PC-9 (cell line): ENCODE measurements at regions not wholly inside any gene's neighbourhood (a gene's known extent, or its start where the extent isn't known, plus 50 kb on each side); places are given as distances from the start of the nearest gene placed in this dataset.

Experiments
- CTCF ChIP-seq: fragments of 200-600 bp; sonication (generic); conservative IDR thresholded peaks from 2 replicates; pipeline ENCODE4 v1.6.1; 2017; ENCODE audit warnings: mixed run types, antibody characterized with exemption, mild to moderate bottlenecking, moderate library complexity
- EZH2 ChIP-seq: fragments of 200-600 bp; sonication (generic); IDR thresholded peaks from 2 replicates; pipeline ENCODE4 v1.8.0; 2017; ENCODE audit warnings: antibody characterized with exemption, low read depth

GRCh38 chr3:166304584-166304983 is 467.4 kb upstream of the BCHE start:
- TF ChIP-seq CTCF (no peak), EZH2 (no peak)
